NCI-H1105 (cell line): ENCODE measurements at regions not wholly inside any gene's neighbourhood (a gene's known extent, or its start where the extent isn't known, plus 50 kb on each side); places are given as distances from the start of the nearest gene placed in this dataset.
"Not testable (repeated sequence)": the region's sequence is repeated elsewhere in the genome, so short reads cannot be mapped to it uniquely, and the experiment has no call there.

Experiments used
- DNase-seq: peaks from one replicate; lab custom pipeline; 2025; lab: John Stamatoyannopoulos, UW

- no peak for DNase-seq
These were observed 252.7 kb upstream of the GRIA1 start for GRCh38 chr5:153237671-153238332.

GRCh38 chr5:153257381-153257780 is 233.1 kb upstream of the GRIA1 start:
- DNase-seq = no peak

DNA sequence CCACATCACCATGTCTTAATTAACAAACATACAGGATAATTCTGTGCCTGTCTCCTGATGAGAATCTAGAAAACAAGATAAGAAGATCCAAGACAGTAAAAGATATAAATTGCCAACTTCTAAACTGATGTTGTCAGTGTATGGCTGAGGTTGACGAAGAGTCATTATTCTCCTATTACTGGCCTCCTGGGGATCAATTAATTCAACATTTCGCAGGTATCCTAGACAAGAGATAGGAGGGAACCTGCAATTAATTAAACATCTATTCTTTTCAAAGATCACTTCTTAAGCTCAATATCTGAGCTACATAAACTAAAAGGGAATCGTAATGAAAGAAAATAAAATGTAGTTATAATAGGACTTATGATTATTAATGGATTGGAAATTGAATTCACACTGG is 232.0 kb upstream of the GRIA1 start:
- DNase-seq = no peak

- DNase-seq = no peak
These were observed 223.0 kb upstream of the GRIA1 start for GRCh38 chr5:153267506-153267905.

- no peak for DNase-seq
These were observed 214.8 kb upstream of the GRIA1 start for GRCh38 chr5:153275695-153276094.

GRCh38 chr5:153276151-153276550 is 214.3 kb upstream of the GRIA1 start:
- DNase-seq = no peak

DNA sequence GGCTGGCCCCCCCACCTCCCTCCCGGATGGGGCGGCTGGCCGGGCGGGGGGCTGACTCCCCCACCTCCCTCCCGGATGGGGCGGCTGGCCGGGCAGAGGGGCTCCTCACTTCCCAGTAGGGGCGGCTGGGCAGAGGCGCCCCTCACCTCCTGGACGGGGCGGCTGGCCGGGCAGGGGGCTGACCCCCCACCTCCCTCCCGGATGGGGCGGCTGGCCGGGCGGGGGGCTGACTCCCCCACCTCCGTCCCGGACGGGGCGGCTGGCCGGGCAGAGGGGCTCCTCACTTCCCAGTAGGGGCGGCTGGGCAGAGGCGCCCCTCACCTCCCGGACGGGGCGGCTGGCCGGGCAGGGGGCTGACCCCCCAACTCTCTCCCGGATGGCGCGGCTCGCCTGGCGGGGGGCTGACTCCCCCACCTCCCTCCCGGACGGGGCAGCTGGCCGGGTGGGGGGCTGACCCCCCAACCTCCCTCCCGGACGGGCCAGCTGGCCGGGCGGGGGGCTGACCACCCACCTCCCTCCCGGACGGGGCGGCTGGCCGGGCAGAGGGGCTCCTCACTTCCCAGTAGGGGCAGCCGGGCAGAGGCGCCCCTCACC is 194.1 kb upstream of the GRIA1 start:
- DNase-seq = not testable (repeated sequence)

DNA sequence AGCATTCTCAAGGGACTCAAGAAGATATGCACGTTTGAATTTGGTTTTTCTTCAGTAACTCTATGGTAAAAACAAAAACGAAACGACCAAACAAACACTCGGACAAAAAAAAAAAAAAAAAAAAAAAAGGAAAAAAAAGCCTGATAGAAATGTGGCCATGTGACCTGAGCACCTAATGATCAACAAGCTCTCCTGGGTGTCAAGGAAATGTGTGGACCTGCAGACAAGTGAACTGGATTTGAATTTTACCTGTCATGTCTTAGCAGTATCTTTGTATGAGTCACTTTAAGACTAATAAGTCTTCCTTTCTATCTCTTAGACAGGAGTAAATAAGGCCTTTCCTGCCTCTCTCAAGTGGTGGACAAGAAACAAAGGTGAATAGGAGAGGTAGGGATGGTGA is 190.6 kb upstream of the GRIA1 start:
- no peak for DNase-seq

DNA sequence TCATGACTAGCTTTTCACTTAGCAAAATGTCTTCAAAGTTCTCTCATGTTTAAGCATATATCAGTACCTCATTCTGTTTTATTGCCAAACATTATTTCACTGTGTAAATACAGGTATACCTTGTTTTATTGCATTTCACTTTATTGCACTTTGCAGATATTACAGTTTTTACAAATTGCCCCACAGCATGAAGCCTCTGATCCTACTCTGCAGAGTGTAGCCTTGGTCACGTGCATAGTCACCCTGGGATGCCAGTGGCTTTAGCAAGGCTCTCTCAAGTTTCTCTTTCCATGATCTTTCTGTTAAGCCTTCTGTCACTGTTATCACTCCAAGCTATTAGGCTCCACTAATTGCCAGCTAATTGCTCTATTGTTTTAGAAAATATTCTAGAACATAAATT is 182.2 kb upstream of the GRIA1 start:
- no peak for DNase-seq

DNA sequence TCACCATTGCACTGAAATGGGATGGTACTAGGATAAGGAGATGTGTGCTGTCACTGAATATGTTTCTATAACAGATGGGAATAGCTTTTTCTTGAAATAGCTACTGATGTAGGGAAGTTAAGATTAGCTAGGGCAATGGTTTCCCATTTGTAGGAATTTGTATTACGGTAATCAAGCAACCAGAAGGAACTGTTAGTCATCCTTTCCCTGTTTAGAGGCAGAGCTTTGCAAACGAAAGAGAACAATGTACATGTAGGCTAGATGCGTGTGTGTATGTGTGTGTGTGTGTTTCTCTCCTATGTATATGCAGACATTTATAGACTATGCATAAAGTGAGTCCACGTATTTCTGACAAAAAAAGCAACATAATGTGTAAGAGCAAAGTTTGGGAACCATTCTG is 171.9 kb upstream of the GRIA1 start:
- no peak for DNase-seq

- no peak for DNase-seq
These were observed 169.0 kb upstream of the GRIA1 start for GRCh38 chr5:153321478-153321877.

- DNase-seq = no peak
These were observed 150.3 kb upstream of the GRIA1 start for GRCh38 chr5:153340139-153340538.

GRCh38 chr5:153340738-153341137 is 149.7 kb upstream of the GRIA1 start:
- no peak for DNase-seq

GRCh38 chr5:153342487-153342886 is 148.0 kb upstream of the GRIA1 start:
- DNase-seq = no peak

DNA sequence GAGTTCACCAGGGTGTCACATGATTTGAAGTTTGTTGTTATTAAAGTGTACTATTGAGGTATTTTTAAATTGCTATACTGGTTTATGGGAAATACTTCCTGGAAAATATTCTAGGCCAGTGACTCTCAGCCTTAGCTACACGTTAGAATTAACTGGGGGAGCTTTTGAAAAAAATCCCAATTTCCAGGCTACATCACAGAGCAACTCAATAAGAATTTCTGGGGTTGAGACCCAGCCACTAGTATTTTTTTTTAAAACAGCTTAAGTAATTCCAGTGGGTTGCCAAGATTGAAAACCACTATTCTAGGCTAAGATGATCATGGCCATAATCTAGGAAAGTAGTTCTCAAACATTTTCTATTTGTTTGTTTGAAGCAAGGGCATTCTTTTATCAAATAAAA is 142.9 kb upstream of the GRIA1 start:
- no peak for DNase-seq

GRCh38 chr5:153350175-153350883 is 140.1 kb upstream of the GRIA1 start:
- no peak for DNase-seq

- no peak for DNase-seq
These were observed 137.7 kb upstream of the GRIA1 start for GRCh38 chr5:153352685-153353219.

GRCh38 chr5:153357493-153358112 is 132.9 kb upstream of the GRIA1 start:
- DNase-seq = no peak

GRCh38 chr5:153358315-153358976 is 132.0 kb upstream of the GRIA1 start:
- DNase-seq = no peak

DNA sequence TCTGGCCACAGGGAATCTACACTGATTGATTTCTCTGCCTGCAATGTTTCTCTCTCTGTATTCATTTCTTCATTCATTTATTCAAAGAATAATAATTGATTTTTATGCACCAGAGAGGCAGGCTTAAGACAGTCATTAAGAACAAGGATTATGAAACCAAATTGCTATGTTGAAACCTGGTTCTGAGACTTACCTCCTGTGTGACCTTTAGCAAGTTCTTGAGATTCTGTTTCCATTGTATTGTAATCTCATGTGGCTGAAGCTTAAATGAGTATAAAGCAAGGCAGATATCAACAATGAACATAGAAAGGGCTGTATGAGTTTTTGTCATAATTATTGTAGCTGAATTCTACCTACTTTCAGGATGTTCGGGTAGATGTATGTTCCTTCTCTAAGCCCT is 129.6 kb upstream of the GRIA1 start:
- no peak for DNase-seq

DNA sequence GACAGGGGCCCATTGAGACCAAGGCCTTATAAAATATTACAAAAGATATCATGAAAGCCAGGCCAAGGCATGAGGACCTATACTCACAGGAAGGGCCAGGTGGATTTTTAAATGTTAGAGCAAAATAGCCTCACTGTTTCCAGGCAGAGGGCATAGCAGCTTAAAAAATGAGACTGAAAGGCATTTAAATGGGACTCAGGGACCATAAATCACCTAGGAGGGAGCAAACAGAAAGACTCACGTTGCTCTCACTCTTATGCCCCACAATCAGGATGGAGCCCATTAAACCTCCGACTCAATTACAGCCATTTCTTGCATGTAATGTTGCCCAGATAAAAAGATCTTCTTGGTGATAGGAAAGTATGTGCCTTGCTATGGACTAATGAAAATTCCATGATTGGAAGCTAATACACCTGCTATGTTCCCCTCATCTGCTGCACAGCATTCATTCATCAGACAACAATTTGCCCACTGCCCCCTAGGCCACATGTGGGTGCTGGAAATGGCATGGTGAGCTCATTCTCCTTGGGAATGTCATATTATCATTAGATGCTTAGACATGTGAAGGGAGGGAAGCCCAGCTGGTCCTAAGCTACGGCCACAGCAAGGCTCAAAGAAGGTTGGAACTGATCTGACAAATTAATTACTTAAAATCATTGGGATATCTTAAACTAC is 128.6 kb upstream of the GRIA1 start:
- no peak for DNase-seq

DNA sequence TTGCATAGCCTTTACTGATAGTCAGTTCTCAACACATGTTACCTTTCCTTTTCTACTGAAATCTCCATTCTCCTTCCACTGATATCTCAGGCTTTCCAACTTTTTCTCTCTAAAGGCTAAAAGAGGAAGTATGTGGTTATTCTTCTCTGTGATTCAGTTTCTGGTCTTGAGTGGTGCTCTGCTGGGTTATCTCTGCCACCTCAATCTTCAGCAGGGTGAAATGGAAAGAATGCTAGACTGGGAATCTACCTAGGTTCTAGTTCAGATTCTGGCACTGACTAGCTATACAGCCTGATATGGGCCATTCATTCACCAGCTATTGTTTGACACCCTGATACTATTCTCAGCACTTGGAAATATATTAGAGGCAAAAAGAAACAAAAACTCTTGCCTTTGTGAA is 124.9 kb upstream of the GRIA1 start:
- DNase-seq = no peak
